Gastrocnemius medialis (tissue), 4 donors: ENCODE measurements at regions not wholly inside any gene's neighbourhood (a gene's known extent, or its start where the extent isn't known, plus 50 kb on each side); places are given as distances from the start of the nearest gene placed in this dataset.

Source experiments
- POLR2A ChIP-seq, 2 donors: fragments of 450-650 bp; IDR thresholded peaks; one replicate each; pipeline ENCODE4 v1.6.1; 2017; ENCODE audit warnings: antibody characterized with exemption in 2 of 2, mild to moderate bottlenecking in 2 of 2, moderate library complexity in 2 of 2
- TF ChIP-seq, protein P1 (sequence below), 5 experiments: fragments of 450-650 bp in 3 of 5; fragments of 200-600 bp in 2 of 5; sonication (generic) in 2 of 5; IDR thresholded peaks in 4 of 5; conservative IDR thresholded peaks in 1 of 5; 1 replicate in 4 of 5; 2 replicates in 1 of 5; pipeline ENCODE4 v1.5.1; 2016 to 2019; ENCODE audit warnings: antibody characterized with exemption in 5 of 5, mild to moderate bottlenecking in 3 of 5, moderate library complexity in 3 of 5

DNA sequence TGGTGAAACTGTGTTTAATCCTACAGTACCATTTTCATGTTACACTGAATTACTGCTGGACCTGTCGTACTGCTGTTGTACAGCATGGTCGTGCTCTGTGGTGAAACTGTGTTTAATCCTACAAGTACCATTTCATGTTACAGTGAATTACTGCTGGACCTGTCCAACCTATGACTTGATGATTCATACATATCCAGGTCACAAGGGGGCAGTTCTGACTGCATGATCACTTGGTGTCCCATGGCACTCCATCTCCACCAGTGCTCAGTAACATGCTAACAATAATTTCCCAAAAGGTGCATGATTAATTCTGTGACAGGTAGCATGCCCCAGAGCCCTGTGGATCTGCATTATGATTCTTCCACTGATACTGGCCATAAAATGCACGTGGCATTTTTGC is 101.6 kb downstream of the ADCYAP1 start:
- TF ChIP-seq, protein P1, sequence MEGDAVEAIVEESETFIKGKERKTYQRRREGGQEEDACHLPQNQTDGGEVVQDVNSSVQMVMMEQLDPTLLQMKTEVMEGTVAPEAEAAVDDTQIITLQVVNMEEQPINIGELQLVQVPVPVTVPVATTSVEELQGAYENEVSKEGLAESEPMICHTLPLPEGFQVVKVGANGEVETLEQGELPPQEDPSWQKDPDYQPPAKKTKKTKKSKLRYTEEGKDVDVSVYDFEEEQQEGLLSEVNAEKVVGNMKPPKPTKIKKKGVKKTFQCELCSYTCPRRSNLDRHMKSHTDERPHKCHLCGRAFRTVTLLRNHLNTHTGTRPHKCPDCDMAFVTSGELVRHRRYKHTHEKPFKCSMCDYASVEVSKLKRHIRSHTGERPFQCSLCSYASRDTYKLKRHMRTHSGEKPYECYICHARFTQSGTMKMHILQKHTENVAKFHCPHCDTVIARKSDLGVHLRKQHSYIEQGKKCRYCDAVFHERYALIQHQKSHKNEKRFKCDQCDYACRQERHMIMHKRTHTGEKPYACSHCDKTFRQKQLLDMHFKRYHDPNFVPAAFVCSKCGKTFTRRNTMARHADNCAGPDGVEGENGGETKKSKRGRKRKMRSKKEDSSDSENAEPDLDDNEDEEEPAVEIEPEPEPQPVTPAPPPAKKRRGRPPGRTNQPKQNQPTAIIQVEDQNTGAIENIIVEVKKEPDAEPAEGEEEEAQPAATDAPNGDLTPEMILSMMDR (IDR thresholded peaks at IDR 0.05 in 4 of 5, conservative IDR thresholded peaks at IDR 0.05 in 1 of 5): no peak
- TF ChIP-seq POLR2A (IDR thresholded peaks at IDR 0.05): no peak
